Left kidney (tissue), 1 donor: ENCODE measurements at regions not wholly inside any gene's neighbourhood (a gene's known extent, or its start where the extent isn't known, plus 50 kb on each side); places are given as distances from the start of the nearest gene placed in this dataset.

ENCODE experiments used
- DNase-seq: peaks from one replicate; pipeline ENCODE4 v3.0.0-alpha.2; 2013

DNA sequence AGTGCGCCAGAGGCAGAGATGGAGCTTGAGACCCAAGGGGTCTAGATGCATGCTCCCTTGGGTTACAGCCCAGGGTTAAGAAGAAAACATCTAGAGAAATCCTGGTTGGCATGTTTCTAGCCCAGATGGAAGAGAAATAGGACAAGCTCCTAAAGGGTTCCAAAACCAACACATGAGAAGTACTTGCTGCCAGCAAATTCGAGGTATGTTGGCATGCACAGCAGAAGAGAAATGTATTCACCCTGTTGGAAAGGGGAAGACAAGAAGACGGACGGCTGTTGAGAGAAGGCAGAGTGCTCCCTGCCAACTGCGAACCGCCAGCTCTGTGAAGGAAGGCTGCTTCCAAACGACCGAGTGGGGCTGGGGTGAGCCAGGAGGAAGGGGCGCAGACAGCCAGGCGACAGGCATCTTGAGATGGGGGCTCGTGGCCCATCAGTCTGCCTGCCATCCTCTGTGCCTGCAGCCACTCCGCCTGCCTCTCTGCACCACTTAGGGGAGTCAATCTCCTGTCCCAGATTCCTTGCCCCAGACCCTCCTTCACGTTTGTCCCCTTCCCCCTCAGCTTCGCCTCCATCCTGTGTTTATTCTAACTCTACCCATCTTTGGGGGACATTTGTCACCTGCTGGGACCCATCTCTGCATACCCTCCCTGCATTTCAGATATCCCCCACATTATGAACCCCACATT is 249.2 kb downstream of the CDC5L start:
- DNase-seq: no peak

DNA sequence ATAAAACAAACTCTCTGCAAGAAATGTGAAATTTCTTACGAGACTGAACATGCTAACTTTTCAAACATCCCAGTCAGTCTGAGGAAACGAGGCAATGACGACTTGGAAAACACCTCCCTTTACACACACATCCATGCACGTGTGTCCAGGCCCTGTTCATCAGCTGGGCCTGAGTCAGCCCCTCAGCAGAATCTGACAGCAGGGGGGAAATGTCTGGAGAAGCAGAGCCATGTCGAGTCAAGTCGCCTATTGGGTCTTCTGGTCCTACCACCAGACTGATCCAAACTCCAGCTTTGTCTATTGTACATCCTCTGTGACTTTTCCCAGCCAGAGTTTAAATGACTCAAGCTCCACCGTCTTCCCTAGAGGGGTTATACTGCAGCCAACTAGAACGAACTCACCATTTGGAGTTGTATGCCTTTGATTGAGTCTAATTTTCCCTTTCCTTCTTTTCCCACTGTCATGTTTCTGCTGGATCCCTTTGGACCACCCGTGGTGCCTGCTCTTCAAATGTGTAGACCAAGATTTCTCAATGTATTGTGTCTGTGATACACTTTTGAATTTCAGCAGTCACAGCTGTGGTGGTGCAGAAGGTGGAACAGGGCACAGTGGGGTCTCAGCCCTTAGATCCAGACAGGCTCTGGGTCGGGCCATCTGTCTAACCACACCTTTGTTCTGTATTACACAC is 254.0 kb downstream of the CDC5L start:
- DNase-seq: no peak

GRCh38 chr6:44642349-44642748 is 254.8 kb downstream of the CDC5L start:
- DNase-seq: no peak

- DNase-seq: no peak
Measured at GRCh38 chr6:44642870-44643522, 255.5 kb downstream of the CDC5L start.

GRCh38 chr6:44645276-44645675 is 257.8 kb downstream of the CDC5L start:
- no peak for DNase-seq

GRCh38 chr6:44646355-44646754 is 258.8 kb downstream of the CDC5L start:
- no peak for DNase-seq

GRCh38 chr6:44649365-44650025 is 262.0 kb downstream of the CDC5L start:
- no peak for DNase-seq

DNA sequence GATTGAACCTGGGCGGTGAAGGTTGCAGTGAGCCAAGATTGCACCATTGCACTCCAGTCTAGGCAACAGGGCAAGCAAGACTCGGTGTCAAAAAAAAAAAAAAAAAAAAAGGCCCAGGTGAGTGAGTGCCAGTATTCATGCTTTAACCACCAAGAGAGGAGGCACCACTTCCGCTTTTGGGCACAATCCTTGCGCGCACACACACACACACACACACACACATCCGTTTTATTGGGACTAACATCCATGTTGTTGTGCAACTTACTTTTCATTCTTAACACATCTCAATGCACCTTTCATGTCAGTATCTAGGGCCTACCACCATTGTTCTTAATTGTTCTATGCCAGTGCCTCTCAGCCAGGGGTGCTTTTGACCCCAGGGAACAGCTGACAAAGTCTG is 263.0 kb downstream of the CDC5L start:
- DNase-seq: no peak

GRCh38 chr6:44650947-44651346 is 263.4 kb downstream of the CDC5L start:
- no peak for DNase-seq

DNA sequence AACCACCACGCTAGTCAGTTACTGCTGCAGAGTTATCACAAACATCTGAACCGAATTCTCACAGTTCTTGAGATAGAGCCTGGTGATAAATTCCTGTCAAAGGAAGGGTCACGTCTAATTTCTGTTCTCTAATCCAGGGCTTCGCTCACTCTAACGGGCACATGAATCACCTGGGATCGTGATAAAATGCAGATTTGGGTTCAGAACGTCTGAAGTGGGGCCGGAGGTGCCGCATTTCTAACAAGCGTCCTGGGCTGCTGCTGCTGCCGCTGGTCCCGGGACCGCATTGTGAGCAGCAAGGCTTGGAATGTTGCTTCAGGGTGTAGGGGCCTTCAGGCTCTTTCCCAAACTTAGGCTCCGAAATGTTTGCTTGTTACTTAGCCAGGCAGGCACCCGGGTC is 264.1 kb downstream of the CDC5L start:
- DNase-seq: no peak

DNA sequence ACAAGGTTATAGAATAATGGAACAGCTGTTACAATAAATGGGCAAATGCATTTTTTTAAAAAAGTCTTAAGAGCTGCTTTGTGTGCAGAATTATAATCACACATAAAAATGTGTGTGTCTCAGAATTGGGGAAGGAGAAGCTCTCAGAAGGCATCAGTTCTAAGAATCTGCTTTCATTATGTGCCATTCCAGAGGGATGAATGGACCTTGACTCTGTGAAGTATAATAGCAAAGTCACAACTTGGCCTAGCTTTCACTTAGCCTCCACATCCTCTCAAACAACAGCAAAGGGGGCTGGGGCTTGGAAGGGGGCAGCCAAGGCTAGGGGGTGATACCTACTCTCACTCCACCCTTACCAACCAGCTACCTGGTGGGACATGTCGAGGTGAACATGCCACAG is 265.0 kb downstream of the CDC5L start:
- DNase-seq: no peak

- DNase-seq: no peak
Measured at GRCh38 chr6:44653091-44653490, 265.6 kb downstream of the CDC5L start.

DNA sequence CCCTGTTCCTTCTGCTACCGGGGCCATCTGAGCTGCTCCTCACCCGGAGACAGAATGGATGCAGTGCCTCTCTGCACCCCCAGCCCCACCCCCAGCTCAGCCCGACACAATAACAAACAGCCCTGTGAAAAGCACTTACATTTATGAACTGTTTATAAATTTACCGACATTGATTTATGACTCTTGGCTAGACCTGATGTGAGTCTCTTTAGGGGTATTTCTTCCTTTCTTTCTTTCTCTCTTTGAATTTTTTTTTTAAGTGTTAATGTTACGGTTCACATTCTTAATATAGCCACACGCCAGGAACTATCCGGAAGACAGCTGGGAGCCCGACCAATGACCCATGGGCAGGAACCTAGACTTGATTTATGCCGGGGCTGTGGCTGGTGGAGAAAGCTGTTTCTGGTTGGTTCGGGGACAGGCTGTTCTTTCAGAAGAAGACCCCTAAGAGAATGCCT is 266.3 kb downstream of the CDC5L start:
- peak; percentile 66 for DNase-seq

- peak; percentile 62 for DNase-seq
Measured at GRCh38 chr6:44655412-44656342, 268.2 kb downstream of the CDC5L start.

DNA sequence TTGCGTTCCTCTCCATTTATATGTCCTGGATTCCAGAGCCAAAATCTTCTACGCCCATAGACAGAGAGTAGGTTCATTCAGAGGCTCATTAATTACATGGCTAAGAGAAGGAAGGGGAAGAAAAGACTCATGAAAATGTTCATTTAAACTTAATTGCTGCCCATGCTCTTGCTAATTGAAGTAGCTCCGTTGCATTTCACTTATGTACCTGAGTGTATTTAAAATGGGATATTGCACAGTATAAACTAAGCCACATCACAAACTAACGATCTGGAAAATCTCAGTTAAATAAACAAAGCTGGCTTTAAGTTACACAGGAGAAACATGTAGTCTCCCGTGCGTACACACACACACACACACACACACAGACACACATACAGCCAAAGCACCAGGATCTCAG is 269.2 kb downstream of the CDC5L start:
- no peak for DNase-seq

DNA sequence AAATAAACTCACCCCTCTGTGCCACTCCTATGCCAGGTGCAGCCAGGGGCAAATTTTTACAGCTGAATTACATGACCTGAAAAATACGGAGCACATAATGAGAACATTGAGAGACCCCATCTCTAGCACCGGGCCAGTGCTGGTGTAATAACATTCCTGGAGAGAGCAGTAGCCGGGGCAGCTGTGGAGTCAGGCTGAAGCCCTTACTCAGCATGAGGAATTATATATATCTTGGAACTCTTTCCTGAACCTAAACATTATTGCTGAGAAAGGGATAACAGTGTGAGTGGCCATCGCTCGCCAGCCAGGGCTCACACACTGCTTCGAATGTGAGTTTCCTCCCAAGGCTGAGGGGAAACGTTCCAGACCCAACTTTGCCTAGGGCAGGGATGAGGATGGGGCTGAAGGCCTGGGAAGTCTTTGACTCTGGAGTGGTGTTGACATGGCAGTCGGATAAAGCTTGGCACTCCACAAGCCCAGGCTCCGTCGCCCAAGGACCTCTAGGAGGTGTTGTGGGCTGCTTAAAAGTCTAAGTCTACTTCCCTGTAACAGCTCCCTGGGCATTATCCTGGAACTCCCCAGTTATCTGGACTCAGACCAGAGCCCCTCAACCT is 269.8 kb downstream of the CDC5L start:
- no peak for DNase-seq

DNA sequence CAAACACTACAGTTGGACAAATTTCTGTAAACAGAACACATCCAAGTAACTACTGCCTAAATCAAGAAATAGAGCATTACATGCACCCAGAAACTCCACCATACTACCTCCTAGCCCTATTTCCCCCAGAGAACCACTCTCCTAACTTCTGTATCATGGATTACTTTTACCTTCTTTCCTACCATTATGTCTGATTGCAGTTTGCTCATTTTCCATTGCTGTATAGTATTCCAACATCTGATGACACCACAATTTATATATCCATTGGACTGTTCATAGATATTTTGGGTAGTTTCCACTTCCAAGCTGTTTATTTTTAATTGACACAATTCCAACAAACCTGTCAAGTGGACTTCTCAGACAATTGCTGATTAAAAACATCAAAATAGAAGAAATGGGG is 271.1 kb downstream of the CDC5L start:
- DNase-seq: no peak

GRCh38 chr6:44659726-44660125 is 272.2 kb downstream of the CDC5L start:
- no peak for DNase-seq

- no peak for DNase-seq
Measured at GRCh38 chr6:44660561-44661220, 273.2 kb downstream of the CDC5L start.

GRCh38 chr6:44661221-44662008 is 273.9 kb downstream of the CDC5L start:
- DNase-seq: no peak
